Stimulated activated memory B cell treated with anti-CD40 and anti-IgM and Interleukin-4, amounts not matched to agents 10 μg/mL and 1 μg/mL and 100 μg/mL, for 72 hours (primary cell): ENCODE measurements at regions not wholly inside any gene's neighbourhood (a gene's known extent, or its start where the extent isn't known, plus 50 kb on each side); places are given as distances from the start of the nearest gene placed in this dataset.

Experiments used
- ATAC-seq: fragments of 150-1000 bp; cut with Tn5 transposase; 2 replicates; pipeline ENCODE4 v1.10.0; 2021
- H3K27ac Mint-ChIP-seq: one replicate; pipeline ENCODE4 v1.8.0; 2022; ENCODE audit warnings: mild to moderate bottlenecking, mixed read lengths
- H3K27me3 Mint-ChIP-seq: one replicate; pipeline ENCODE4 v1.8.0; 2022; ENCODE audit warnings: mixed read lengths
- H3K36me3 Mint-ChIP-seq: one replicate; pipeline ENCODE4 v1.8.0; 2022; ENCODE audit warnings: mixed read lengths
- H3K4me1 Mint-ChIP-seq: one replicate; pipeline ENCODE4 v1.8.0; 2022; ENCODE audit warnings: mixed read lengths
- H3K4me3 Mint-ChIP-seq: one replicate; pipeline ENCODE4 v1.8.0; 2022; ENCODE audit warnings: mild to moderate bottlenecking, moderate library complexity, mixed read lengths
- H3K9me3 Mint-ChIP-seq: one replicate; pipeline ENCODE4 v1.8.0; 2022; ENCODE audit warnings: mixed read lengths

- Mint-ChIP-seq H3K4me3 (no peak overlapping the region), H3K9me3 (no peaks in the 10 kb centered on the region), H3K27ac (no peak overlapping the region), H3K36me3 (no peaks in the 10 kb centered on the region), H3K27me3 (no peaks in the 10 kb centered on the region), H3K4me1 (no peaks in the 10 kb centered on the region)
- ATAC-seq = no peak
These were observed 431.6 kb downstream of the DTWD2 start for GRCh38 chr5:118556792-118557191.

- H3K4me1 Mint-ChIP-seq = no peaks in the 10 kb centered on the region
- no peak overlapping the region for H3K27ac Mint-ChIP-seq
- no peak for ATAC-seq
- H3K9me3 Mint-ChIP-seq = no peaks in the 10 kb centered on the region
- no peak overlapping the region for H3K4me3 Mint-ChIP-seq
- H3K27me3 Mint-ChIP-seq = no peaks in the 10 kb centered on the region
- H3K36me3 Mint-ChIP-seq = no peaks in the 10 kb centered on the region
These were observed 432.6 kb downstream of the DTWD2 start for GRCh38 chr5:118555727-118556126.

GRCh38 chr5:118554981-118555380 is 433.4 kb downstream of the DTWD2 start:
- H3K4me1 Mint-ChIP-seq = no peaks in the 10 kb centered on the region
- H3K27ac Mint-ChIP-seq = no peak overlapping the region
- ATAC-seq = no peak
- no peaks in the 10 kb centered on the region for H3K9me3 Mint-ChIP-seq
- no peaks in the 10 kb centered on the region for H3K36me3 Mint-ChIP-seq
- H3K4me3 Mint-ChIP-seq = no peak overlapping the region
- H3K27me3 Mint-ChIP-seq = no peaks in the 10 kb centered on the region

DNA sequence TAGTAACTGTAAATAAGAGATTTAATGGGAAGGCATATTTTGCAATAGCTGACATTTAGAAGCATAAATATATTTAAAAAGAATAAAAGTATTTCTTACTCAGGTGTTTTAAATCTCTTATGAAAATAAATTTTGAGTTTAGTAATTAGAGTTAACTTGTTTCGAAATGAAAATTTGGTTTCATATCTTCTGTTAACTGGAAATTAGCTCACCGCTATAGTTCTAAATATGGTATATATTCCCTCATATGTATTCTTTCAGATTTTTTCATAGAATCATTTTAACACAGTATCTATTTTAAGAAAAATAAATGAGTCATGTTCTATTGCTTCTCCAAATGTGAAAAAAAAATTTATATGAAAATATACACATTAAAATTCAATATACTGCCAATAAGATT is 434.1 kb downstream of the DTWD2 start:
- no peak overlapping the region for H3K27ac Mint-ChIP-seq
- no peaks in the 10 kb centered on the region for H3K4me1 Mint-ChIP-seq
- no peaks in the 10 kb centered on the region for H3K27me3 Mint-ChIP-seq
- ATAC-seq = no peak
- H3K9me3 Mint-ChIP-seq = no peaks in the 10 kb centered on the region
- H3K36me3 Mint-ChIP-seq = no peaks in the 10 kb centered on the region
- no peak overlapping the region for H3K4me3 Mint-ChIP-seq

DNA sequence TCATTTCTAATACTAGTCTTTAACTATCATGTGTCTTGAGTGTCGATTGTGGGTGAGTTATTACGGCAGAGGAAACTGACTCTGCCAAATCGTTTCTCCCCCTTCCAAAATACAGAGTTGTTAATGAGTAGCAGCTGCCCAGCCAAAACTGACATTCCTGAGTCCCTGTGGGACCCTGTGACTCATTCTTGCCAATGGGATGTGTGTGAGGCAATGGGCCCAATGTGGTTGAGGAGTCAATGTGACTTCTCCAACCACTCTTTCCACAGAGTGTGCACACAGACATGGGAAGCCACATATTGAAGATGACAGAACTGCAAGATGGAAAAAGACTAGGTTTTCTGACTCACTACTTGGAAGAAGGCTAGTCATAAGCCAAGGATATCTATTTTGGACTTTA is 434.7 kb downstream of the DTWD2 start:
- H3K27me3 Mint-ChIP-seq = no peaks in the 10 kb centered on the region
- no peaks in the 10 kb centered on the region for H3K36me3 Mint-ChIP-seq
- ATAC-seq = no peak
- H3K4me1 Mint-ChIP-seq = no peaks in the 10 kb centered on the region
- H3K27ac Mint-ChIP-seq = no peak overlapping the region
- no peak overlapping the region for H3K4me3 Mint-ChIP-seq
- H3K9me3 Mint-ChIP-seq = no peaks in the 10 kb centered on the region

GRCh38 chr5:118552731-118553360 is 435.5 kb downstream of the DTWD2 start:
- ATAC-seq = no peak
- Mint-ChIP-seq H3K4me1 (no peaks in the 10 kb centered on the region), H3K4me3 (no peak overlapping the region), H3K9me3 (no peaks in the 10 kb centered on the region), H3K27ac (no peak overlapping the region), H3K27me3 (no peaks in the 10 kb centered on the region), H3K36me3 (no peaks in the 10 kb centered on the region)

DNA sequence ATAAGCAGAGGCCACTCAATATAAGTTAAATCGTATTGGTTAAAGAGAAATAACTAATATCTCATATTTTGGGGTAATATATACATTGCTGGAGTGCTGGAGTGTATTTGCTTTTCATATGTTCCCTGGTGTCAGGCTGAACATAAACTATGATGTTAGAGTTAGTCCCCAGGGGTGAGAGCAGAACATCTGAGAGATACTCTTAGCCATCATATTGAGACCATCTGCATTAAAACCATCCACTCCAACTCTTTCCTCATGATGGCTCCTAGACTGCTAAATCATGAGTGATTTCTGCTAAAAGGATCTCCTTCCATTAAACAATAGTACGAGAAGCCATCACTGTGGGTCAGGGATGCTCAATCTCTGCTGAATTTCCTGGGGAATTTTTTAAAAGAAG is 436.2 kb downstream of the DTWD2 start:
- no peaks in the 10 kb centered on the region for H3K36me3 Mint-ChIP-seq
- no peak overlapping the region for H3K4me3 Mint-ChIP-seq

GRCh38 chr5:118551716-118552115 is 436.6 kb downstream of the DTWD2 start:
- ATAC-seq = no peak
- Mint-ChIP-seq H3K36me3 (no peaks in the 10 kb centered on the region), H3K4me1 (no peaks in the 10 kb centered on the region), H3K27ac (no peak overlapping the region), H3K4me3 (no peak overlapping the region), H3K9me3 (no peaks in the 10 kb centered on the region), H3K27me3 (no peaks in the 10 kb centered on the region)

More for the DNA sequence above, 436.2 kb downstream of the DTWD2 start:
- no peaks in the 10 kb centered on the region for H3K4me1 Mint-ChIP-seq
- no peaks in the 10 kb centered on the region for H3K9me3 Mint-ChIP-seq
- no peak overlapping the region for H3K27ac Mint-ChIP-seq
- no peaks in the 10 kb centered on the region for H3K27me3 Mint-ChIP-seq
- no peak for ATAC-seq

GRCh38 chr5:118551031-118551430 is 437.3 kb downstream of the DTWD2 start:
- ATAC-seq = no peak
- no peaks in the 10 kb centered on the region for H3K4me1 Mint-ChIP-seq

GRCh38 chr5:118548761-118549720 is 439.3 kb downstream of the DTWD2 start:
- Mint-ChIP-seq H3K9me3 (no peaks in the 10 kb centered on the region), H3K4me3 (no peak overlapping the region), H3K27ac (no peak overlapping the region), H3K27me3 (no peaks in the 10 kb centered on the region), H3K4me1 (no peaks in the 10 kb centered on the region), H3K36me3 (no peaks in the 10 kb centered on the region)
- ATAC-seq = peak; percentile 50

More at GRCh38 chr5:118551031-118551430, 437.3 kb downstream of the DTWD2 start:
- no peaks in the 10 kb centered on the region for H3K36me3 Mint-ChIP-seq
- no peak overlapping the region for H3K27ac Mint-ChIP-seq
- H3K4me3 Mint-ChIP-seq = no peak overlapping the region
- no peaks in the 10 kb centered on the region for H3K9me3 Mint-ChIP-seq
- no peaks in the 10 kb centered on the region for H3K27me3 Mint-ChIP-seq

DNA sequence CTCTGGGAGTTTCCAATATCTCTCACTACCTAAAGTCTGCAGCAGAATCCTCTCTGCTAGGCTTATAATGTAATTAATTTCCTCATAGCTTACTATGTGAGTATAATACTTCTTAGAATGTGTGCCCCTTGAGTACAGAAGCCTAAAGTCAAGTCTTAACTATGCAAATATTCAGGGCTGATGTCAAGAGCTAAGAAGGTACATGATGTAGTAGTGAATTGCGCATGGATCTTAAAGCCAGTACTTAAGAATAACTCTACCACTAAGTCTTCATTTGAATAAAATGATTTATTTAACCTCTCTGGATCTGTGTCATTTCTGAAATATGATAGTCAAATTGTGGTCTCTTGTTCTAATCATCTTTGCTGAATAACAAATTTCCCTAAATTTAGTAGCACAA is 442.9 kb downstream of the DTWD2 start:
- no peak overlapping the region for H3K27ac Mint-ChIP-seq
- no peak for ATAC-seq
- no peak overlapping the region for H3K4me3 Mint-ChIP-seq
- no peaks in the 10 kb centered on the region for H3K36me3 Mint-ChIP-seq
- H3K4me1 Mint-ChIP-seq = no peaks in the 10 kb centered on the region
- no peaks in the 10 kb centered on the region for H3K27me3 Mint-ChIP-seq
- no peaks in the 10 kb centered on the region for H3K9me3 Mint-ChIP-seq

- Mint-ChIP-seq H3K27ac (no peak overlapping the region), H3K27me3 (no peaks in the 10 kb centered on the region), H3K4me3 (no peak overlapping the region), H3K4me1 (no peaks in the 10 kb centered on the region), H3K9me3 (no peaks in the 10 kb centered on the region), H3K36me3 (no peaks in the 10 kb centered on the region)
- ATAC-seq = no peak
These were observed 443.4 kb downstream of the DTWD2 start for GRCh38 chr5:118544887-118545449.

DNA sequence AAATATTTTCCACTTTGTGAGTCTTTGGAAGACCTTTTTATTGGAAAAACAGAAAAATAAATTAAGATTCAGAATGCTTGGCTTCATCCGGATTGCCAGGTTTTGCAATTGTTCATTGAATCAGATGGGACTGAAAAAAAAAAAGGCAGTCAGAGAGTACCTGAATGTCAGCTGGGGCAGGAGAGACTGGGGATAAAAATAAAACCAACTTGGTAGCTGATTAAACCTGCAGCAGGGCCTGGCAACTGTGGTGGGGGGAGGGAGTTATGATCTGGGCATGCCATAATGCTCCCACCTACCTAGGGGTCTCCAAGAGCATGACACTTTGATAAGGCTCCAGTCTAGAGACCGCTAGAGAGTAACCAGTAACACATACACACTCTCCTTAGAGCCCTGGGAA is 454.4 kb downstream of the DTWD2 start:
- H3K4me3 Mint-ChIP-seq = no peak overlapping the region
- H3K27me3 Mint-ChIP-seq = no peaks in the 10 kb centered on the region
- ATAC-seq = no peak
- H3K4me1 Mint-ChIP-seq = no peaks in the 10 kb centered on the region
- no peaks in the 10 kb centered on the region for H3K36me3 Mint-ChIP-seq
- no peaks in the 10 kb centered on the region for H3K9me3 Mint-ChIP-seq
- no peak overlapping the region for H3K27ac Mint-ChIP-seq

DNA sequence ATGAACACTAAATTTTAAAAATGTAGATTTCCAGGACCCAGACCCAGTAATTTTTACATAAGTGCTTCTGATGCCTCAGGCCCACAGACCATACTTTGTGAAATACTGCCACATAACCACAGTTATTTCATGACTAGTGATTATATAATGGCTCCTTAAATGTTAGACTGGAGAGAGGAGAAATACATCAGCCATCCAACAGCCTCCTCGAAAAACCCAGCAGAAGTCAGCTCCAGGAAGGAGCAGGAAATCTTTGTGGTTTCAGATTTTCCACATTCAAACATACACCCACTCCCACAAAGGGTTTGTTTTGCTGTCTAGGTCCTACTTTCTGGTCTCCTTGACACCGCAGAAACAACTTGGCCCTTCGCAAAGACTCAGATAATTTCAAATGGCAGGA is 455.2 kb downstream of the DTWD2 start:
- no peak for ATAC-seq
- Mint-ChIP-seq H3K4me3 (no peak overlapping the region), H3K36me3 (no peaks in the 10 kb centered on the region), H3K4me1 (no peaks in the 10 kb centered on the region), H3K27ac (no peak overlapping the region), H3K9me3 (no peaks in the 10 kb centered on the region), H3K27me3 (peaks cover 3% of the 10 kb centered on the region)

DNA sequence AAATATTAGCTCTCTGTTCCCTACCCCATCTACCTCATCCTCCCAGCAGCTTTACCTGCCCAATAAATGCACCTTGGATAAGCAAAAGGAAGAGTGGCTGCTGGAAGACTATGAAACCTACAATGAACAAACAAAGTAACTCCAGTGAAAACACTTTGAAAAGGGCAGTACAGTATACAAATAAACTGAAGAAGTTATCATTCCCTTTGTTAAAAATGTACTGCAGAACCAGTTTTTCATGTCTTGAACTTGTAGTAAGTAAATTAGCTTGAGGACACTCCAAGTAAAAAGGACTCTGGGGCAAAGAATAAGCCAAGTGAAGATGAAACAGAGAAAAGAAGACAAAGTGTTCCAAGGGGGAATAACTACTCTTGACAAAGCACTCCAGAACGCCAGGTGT is 457.1 kb downstream of the DTWD2 start:
- Mint-ChIP-seq H3K9me3 (no peaks in the 10 kb centered on the region), H3K27ac (no peak overlapping the region), H3K4me1 (no peaks in the 10 kb centered on the region), H3K4me3 (no peak overlapping the region), H3K36me3 (no peaks in the 10 kb centered on the region), H3K27me3 (peaks cover 9% of the 10 kb centered on the region)
- no peak for ATAC-seq
